ENCODE measurements at regions not wholly inside any gene's neighbourhood (a gene's known extent, or its start where the extent isn't known, plus 50 kb on each side); places are given as distances from the start of the nearest gene placed in this dataset.
"Not testable (repeated sequence)": the region's sequence is repeated elsewhere in the genome, so short reads cannot be mapped to it uniquely, and the experiment has no call there.

DNA sequence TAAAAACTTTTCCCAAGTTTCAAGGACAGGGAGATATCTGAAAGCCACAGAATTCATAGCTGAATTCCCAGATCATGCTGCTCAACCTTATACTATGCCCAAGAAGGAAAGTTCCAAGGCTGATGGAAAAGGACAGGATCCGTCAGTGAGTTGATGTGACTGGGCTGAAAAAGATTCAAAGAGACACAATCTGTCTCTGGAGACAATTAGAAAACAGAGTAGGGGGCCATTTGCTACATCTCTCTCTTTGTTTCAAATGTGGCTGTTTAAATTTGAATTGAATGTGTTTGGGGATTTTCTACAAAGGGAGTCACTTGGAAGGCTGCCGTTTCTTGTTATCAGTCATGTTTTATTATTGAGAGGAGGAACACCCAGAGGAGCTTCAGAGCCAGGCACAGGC, 292.6 kb downstream of the NUF2 start:
- FAIRE-seq = no peak
- no peak for DNase-seq (ENCODE audit: insufficient read length, low spot score)

GRCh38 chr1:163628034-163628773, 306.4 kb downstream of the NUF2 start:
- DNase-seq (ENCODE audit: insufficient read length, low spot score) = no peak
- no peak for TF ChIP-seq POLR2A (IDR thresholded peaks at IDR 0.05; ENCODE audit: low read depth, low read length)
- FAIRE-seq = no peak

More for the DNA sequence above, 292.6 kb downstream of the NUF2 start:
- no peak for TF ChIP-seq POLR2A (IDR thresholded peaks at IDR 0.05; ENCODE audit: low read depth, low read length)

DNA sequence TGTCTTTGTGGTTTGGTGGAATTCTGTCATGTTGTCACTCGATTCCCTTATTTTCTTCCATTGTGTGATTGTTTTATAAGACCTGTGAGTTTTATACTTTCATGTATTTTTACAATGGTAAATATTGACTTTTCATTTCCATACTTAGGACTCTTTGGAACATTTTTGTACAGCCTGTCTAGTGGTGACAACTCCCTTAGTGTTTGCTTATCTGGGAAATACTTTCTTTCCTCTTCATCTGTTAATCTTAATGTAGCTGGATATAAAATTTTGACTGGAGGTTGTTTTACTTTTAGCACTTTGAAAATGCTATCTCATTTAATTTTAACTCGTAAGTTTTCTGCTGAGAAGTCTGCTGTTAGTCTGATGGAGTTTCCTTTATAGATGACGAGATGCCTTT, 310.5 kb downstream of the NUF2 start:
- no peak for FAIRE-seq

DNA sequence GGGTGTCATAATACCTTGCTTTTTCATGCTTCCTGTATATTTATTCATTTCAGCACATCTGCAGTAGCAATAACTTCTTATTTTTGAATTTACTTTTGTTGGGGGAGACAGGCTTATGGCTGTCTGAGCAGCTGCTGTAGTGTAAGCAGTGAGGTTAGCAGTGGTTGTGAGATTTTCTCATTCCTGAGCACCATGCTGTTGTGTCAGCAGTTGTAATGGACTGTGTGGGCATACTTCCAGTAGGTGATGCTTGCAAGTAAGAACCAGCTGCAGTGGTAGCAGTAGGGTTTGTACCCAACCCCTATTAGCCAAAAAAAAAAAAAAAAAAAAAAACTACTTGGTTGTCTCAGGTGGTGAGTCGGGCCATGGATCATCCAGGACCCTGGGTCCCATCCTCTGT, 311.6 kb downstream of the NUF2 start:
- DNase-seq (ENCODE audit: insufficient read length, low spot score) (no peak), FAIRE-seq (no peak)
- TF ChIP-seq POLR2A (IDR thresholded peaks at IDR 0.05; ENCODE audit: low read depth, low read length) = no peak

More for the DNA sequence above, 310.5 kb downstream of the NUF2 start:
- no peak for TF ChIP-seq POLR2A (IDR thresholded peaks at IDR 0.05; ENCODE audit: low read depth, low read length)
- no peak for DNase-seq (ENCODE audit: insufficient read length, low spot score)

GRCh38 chr1:163645676-163646075, 323.9 kb downstream of the NUF2 start:
- not testable (repeated sequence) for FAIRE-seq

DNA sequence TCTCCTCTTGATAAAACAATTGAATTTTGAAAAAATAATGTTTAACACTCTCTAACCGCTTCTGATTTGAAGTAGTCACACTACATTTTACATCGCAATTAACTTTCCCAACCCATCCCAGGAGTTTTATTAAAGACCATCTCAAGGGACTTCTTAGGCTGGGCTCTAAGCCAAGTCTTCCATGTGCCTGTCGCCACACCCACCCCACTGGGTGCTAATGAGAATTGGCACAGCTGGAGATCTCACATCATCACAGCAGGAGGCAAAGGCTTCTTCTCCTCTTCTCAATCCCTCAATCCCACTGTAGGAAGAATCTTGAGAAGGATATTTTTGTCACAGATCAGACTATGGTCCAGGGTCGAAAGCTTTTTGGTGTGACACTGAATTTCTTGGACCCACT, 328.9 kb downstream of the NUF2 start:
- DNase-seq (ENCODE audit: insufficient read length, low spot score) = no peak
- FAIRE-seq = no peak
- TF ChIP-seq POLR2A (IDR thresholded peaks at IDR 0.05; ENCODE audit: low read depth, low read length) = no peak

More at GRCh38 chr1:163645676-163646075, 323.9 kb downstream of the NUF2 start:
- not testable (repeated sequence) for DNase-seq (ENCODE audit: insufficient read length, low spot score)

GRCh38 chr1:163652441-163652840, 330.7 kb downstream of the NUF2 start:
- DNase-seq (ENCODE audit: insufficient read length, low spot score) (no peak), FAIRE-seq (no peak)
- no peak for TF ChIP-seq POLR2A (IDR thresholded peaks at IDR 0.05; ENCODE audit: low read depth, low read length)

DNA sequence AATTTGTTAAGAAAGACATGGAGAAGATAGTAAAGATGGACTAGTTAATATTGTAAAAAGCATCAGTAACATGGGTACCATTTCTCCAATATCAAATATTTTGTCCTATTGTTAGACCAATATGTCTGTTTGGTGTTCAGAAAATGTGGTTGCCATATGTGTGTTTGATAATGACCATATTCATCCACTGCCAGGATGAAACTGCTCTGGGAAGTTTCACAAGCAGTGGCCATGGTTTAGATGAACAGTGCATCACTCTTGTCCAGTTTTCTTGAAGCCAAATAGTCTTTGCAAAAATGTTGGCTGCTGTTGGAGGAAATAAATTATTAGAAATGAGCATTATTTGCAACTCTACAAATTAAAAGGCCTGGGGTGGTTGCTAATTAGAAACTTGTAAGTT, 333.8 kb downstream of the NUF2 start:
- no peak for DNase-seq (ENCODE audit: insufficient read length, low spot score)
- TF ChIP-seq POLR2A (IDR thresholded peaks at IDR 0.05; ENCODE audit: low read depth, low read length) = no peak
- no peak for FAIRE-seq

DNA sequence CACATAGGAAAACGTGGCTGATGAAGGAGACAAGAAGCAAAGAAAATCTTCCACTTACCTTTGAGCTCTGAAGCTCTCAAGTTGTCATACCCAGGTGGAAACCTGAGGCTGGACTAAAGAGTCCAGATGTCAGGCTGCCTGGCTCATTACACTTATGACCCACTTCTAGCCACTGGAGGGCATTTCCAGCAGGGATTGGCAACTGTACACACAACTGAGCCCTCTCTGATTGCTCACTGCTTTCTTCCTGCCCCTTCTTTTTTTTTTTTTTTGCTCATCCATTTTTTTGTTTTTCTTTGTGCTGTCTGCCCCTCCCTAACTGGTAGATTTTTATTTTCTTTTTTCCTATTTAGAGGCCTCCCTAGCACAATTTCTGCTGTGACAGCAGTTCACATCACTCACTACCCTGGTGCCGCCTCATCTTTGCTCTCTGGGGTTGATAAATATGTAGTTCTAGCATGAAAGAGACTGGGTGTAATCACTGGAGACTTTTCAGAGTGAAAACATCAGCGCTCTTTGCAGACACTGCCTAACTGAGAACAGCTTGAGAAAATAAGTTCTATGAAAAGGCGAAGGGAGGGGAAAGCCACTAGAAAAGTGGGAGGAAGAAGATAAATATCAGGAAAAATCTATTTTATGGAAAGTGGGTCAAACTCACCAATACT, 334.5 kb downstream of the NUF2 start:
- DNase-seq (ENCODE audit: insufficient read length, low spot score) (no peak), FAIRE-seq (no peak)
- no peak for TF ChIP-seq POLR2A (IDR thresholded peaks at IDR 0.05; ENCODE audit: low read depth, low read length)

DNA sequence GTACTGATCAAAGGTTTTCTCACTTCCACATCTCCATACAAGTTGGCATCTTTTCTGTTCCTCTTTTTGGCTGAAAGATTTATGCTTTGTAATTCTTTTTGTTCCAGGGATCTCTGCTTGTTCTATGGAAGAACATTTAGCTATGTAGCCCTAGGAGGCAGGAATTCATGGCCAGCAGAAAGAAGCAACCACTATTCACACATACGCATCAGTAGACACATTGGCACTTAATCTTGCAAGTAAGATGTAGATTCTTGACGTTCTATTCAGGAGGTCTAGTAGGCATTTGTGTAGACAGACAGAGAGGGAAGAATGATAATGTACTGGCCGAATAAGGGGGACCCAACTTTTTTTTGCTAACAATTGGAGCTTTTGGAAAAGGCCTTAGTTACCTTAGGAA, 336.0 kb downstream of the NUF2 start:
- DNase-seq (ENCODE audit: insufficient read length, low spot score) (no peak), FAIRE-seq (no peak)
- TF ChIP-seq POLR2A (IDR thresholded peaks at IDR 0.05; ENCODE audit: low read depth, low read length) = no peak

DNA sequence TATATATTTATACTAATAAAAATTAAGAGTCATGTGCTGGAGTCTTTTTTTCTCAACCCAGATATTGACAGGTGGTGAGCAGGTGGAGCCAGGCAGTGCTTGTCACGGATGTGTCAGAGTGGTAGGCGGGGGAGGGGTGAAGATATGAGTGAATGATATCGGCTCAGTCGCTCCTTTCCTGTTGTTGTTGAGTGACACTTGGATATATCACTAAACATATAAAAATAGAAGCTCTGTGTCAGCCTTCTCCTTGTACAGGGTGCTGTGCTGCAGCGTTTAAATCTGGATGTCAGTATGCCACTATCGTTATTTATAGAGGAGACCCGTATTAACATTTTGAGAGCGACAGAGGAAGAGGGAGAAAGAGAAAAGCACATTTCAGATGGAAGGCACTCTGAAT, 339.6 kb downstream of the NUF2 start:
- FAIRE-seq = no peak
- DNase-seq (ENCODE audit: insufficient read length, low spot score) = no peak
- no peak for TF ChIP-seq POLR2A (IDR thresholded peaks at IDR 0.05; ENCODE audit: low read depth, low read length)

GRCh38 chr1:163664671-163665335, 343.0 kb downstream of the NUF2 start:
- no peak for DNase-seq (ENCODE audit: insufficient read length, low spot score)
- no peak for FAIRE-seq
- no peak for TF ChIP-seq POLR2A (IDR thresholded peaks at IDR 0.05; ENCODE audit: low read depth, low read length)

GRCh38 chr1:163668472-163668871, 346.7 kb downstream of the NUF2 start:
- DNase-seq (ENCODE audit: insufficient read length, low spot score) (no peak), FAIRE-seq (no peak)
- no peak for TF ChIP-seq POLR2A (IDR thresholded peaks at IDR 0.05; ENCODE audit: low read depth, low read length)

- no peak for DNase-seq (ENCODE audit: insufficient read length, low spot score)
- TF ChIP-seq POLR2A (IDR thresholded peaks at IDR 0.05; ENCODE audit: low read depth, low read length) = no peak
- no peak for FAIRE-seq
Measured at GRCh38 chr1:163670989-163671757, 349.4 kb downstream of the NUF2 start.

Data from H54 (cell line).